Cardiac fibroblast (primary cell): ENCODE measurements at regions not wholly inside any gene's neighbourhood (a gene's known extent, or its start where the extent isn't known, plus 50 kb on each side); places are given as distances from the start of the nearest gene placed in this dataset.
A peak's percentile ranks its signal among the peaks of the same experiment; 100 is the strongest.

Source experiments
- DNase-seq, 2 donors: peaks; one replicate each; pipeline versions ENCODE4 v3.0.0 to v3.0.0-alpha.2; 2010; ENCODE audit warnings: low read depth in 2 of 2
- H3K4me3 ChIP-seq, 2 donors: replicated peaks in 1 of 2; 1 replicate in 1 of 2; 2 replicates in 1 of 2; pipeline ENCODE4 v1.5.1; 2011; ENCODE audit warnings: low read depth in 2 of 2, low read length in 2 of 2, mild to moderate bottlenecking in 2 of 2, moderate library complexity in 1 of 2
- CTCF ChIP-seq: IDR thresholded peaks from one replicate; pipeline ENCODE4 v1.5.1; 2011; ENCODE audit warnings: low read depth, mild to moderate bottlenecking, low read length, inconsistent platforms

DNA sequence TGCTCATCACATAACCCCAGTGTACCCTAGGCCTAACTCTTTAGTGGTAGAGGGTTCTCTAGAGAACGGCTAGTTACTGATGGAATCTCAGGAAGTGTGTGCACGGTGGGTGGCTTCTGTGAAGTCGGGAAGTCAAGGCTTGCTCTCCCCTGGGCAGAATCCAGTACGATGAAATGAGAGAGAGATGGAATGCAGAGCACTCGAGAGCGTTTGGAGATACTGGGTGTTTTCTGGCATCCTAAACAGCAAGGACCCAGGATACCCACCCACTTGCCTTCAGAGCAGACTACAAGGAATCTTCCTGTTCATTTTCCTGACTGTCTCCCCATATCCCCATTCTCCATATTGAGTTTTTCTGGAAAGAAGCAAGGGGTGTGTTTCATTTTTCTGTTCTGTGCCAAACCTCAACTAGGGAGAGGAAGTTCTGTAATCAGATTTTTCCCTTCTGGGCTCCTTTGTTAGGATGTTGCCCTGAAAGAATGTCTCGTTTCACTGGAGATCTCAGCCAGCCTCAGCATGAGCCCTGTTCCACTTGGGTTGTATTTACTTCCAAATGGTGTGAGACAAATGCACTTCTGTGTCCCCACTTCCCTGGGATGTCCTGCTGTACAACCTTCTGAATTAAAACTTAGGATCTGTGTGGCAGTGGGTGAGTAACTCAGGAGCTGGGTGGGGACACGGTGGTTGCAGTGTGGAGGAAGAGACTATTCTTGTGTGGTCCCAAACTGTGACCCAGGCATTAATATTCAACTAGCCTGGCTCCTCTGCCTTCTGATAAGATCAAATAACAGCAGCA is 108.9 kb upstream of the SPRY4 start:
- no peak overlapping the region for H3K4me3 ChIP-seq
- no peak for TF ChIP-seq CTCF
- peak; percentile 57 to 74 for DNase-seq

- no peak for TF ChIP-seq CTCF
- H3K4me3 ChIP-seq, result no peak overlapping the region
- DNase-seq, result no peak
Measured at GRCh38 chr5:142432961-142433360, 108.1 kb upstream of the SPRY4 start.

DNA sequence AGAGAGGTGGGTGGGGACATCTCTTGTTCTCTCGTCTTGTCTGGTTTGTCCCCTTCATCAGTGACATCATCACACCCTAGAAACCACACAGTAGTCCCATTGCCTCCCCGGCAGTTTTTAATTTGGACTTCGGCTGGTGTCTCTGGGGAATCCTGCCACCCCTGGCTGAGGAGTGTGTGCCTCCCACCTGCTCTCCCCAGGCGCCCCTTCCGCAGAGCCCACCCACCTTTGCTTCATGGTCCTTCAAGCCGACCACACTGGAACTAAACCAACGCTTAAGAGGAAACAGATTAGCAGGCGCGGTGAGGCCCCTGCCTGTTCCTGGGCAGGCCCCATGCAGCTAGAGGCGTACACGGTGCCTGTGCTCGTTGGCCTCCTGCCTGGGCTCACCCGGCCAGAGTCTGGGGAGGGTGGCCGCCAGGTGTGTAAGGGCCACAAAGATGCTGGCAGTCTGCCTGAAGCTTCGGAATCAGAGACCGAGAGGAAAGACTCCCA is 107.6 kb upstream of the SPRY4 start:
- TF ChIP-seq CTCF, result no peak
- no peak overlapping the region for H3K4me3 ChIP-seq
- no peak for DNase-seq

DNA sequence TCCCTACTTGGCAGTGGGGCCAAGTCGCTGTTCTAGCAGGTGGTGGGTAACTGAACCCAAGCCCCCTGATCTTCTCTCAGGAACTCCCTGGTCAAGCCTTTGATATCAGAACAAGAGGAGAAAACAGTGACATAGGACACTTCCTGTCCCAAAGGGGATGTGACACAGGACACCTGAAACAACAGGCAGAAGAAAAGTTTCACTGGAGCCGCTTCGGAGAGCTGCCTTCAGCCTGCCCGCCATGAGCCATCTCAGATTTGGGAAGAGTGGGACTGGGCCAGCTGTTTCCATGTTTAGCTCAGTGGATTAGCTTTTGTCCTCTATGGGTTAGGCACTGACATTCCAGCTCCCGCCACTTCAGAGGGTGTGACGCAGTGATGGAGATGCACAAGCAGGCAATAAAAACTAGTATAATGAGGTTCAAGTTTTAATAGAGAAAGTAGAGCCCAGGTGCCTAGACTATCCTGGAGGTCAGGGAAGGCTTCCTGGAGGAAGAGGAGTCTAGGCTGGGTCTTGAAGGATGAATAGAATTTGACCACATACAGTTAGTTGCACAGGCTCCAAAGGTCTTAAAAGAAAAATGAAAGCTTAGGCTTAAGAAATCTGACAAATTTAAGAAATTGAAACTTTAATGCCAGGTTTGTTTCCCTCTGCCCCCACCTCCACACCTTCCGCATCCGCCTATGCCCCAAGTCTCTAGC is 104.1 kb upstream of the SPRY4 start:
- H3K4me3 ChIP-seq, result no peak overlapping the region
- no peak for DNase-seq
- no peak for TF ChIP-seq CTCF

GRCh38 chr5:142428036-142428772 is 103.4 kb upstream of the SPRY4 start:
- no peak for DNase-seq
- no peak for TF ChIP-seq CTCF

GRCh38 chr5:142427529-142427928 is 102.7 kb upstream of the SPRY4 start:
- no peak for DNase-seq
- TF ChIP-seq CTCF, result no peak
- H3K4me3 ChIP-seq, result no peak overlapping the region

More at GRCh38 chr5:142428036-142428772, 103.4 kb upstream of the SPRY4 start:
- no peak overlapping the region for H3K4me3 ChIP-seq
